Activated CD8-positive, alpha-beta memory T cell treated with anti-CD3 and anti-CD28 coated beads for 4 hours (primary cell): ENCODE measurements at regions not wholly inside any gene's neighbourhood (a gene's known extent, or its start where the extent isn't known, plus 50 kb on each side); places are given as distances from the start of the nearest gene placed in this dataset.

Experiments used
- DNase-seq, 2 donors: peaks; one replicate each; pipeline ENCODE4 v3.0.0-alpha.2; 2020; ENCODE audit warnings: low read depth in 2 of 2

DNA sequence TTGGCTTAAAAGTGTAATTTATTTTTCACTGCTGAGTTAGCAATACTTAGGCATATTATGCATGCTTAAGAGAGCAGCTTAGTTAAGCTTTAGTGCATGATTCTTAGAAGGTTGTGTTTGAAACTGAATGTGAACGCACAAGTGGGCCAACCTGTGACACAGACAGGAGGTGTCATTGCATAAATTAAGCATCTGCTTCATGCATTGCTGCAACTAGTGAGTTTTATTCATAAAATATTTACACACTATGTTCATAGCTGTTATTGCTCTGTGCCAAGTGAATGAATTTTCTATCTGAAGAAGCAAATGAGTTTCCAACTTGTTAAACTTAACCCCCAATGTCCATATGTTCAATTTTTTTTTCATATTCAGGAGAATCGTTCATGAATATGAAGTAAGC is 806.4 kb downstream of the GALR1 start:
- no peak for DNase-seq

DNA sequence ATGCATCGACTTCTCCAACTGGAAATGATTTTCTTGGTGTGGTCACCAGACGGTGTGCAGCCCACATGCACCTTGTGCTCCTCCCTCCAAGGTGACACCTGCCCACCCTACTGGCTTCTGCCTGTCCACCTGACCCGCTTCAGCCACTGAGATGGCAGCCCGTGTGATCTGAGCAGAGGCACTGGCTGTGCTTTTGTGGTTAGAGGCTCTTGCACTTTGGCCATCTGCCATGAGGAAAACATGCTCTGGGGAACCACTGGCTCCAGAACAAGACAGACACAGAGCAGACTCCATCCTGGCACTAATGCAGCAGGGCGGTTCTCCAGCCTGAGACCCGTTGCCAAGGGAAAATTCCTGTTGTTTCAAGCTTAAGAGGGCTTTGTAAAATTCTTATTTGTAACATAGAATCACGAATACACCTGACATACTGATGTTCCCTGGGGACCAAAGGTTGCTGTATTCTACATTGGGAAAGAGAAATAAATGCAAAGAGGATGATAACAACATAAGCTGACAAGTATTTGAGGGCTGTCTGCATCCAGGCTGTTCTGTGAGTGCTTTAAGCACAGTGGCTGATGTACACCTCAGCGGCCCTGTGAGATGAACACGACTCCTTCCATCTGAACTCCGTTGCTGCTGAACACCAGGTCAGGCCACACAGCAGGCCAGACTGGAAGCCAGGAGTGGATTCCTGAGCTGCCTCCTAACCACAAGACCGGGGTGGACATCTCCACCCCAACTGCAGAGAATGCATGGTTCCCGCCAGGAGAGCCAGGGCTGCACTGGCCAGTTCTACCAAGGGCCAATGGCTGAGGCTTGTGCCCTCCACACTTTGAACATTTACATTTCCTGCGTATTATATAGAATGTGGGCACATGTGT is 820.4 kb downstream of the GALR1 start:
- no peak for DNase-seq

DNA sequence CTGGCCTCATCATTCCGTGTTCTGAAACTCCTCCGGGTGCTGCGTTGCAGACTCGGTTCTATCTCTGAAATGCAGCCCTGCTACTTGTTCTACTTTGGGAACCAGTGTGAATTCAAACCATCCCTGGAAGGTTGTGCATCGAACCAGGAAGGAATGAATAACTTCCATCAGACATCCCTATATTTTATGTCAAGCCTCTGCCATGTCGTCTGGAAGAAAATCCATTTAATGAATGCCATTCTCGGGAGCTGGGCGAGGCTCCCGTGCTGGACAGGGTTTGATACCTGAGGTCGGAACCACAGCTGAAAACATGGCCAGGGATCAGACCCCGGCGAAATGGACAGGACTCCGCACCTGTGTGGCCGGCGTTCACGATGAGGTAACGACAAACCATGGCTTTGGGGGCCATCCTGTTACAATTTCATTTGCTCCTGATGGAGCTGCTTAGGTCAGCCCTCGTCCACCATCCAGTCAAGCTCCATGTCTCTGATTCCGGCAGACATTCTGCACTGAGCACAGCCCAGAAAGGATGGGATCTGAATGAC is 821.6 kb downstream of the GALR1 start:
- no peak for DNase-seq

DNA sequence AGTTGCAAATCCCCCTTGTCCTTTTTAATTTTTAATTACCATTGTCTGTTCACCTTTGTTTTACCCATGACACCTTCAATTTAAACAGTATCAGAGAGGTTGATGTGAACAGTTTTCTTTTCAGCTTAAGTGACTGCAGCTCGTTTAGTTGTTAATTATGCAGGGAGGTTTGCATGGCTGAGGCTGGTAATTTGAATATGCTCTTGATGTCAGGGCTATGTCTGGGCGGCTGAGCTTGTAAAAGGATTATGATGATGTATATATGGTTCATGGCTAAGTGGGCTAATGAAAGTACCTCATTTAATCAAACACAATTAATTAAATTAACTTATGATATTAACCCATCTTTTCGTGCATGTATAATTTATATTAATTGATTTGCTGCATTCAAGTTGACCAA is 822.1 kb downstream of the GALR1 start:
- DNase-seq: no peak

DNA sequence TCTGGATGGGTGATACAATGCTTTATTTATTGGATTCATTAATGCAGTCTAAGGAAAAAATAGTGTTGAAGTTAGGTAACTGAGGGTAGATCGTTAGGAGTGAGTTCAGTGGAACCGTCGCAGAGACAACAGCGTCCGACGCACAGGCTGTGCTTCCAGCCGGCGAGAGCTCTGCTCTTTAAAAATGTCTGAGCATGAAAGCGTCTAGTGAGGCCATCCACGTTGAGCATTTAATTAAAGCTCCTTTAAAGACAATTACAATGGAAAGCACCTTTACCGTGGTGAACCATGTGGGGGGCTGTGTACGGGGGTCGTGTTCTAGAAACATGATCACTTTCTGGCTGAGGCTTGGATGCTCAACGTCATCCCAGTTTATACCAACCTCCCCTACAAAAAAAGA is 822.7 kb downstream of the GALR1 start:
- DNase-seq: no peak

DNA sequence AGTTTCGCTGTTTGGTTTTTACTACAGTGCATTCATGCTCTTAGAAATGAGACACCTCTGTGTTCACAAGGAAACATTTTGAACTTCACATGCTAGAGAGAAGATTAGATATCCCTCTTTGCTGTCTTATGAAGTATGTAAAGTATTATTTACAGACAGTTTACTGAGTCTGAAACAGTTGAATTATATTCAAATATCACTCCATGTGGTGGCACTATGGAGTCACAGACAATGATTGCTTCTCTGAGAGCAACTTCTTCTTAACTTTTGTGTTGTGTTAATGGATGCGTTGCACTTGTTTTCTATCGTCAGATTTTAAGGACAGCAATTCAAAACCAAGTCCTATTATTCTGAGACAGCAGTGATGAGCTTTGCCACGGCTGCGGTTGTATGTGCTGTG is 823.6 kb downstream of the GALR1 start:
- no peak for DNase-seq

DNA sequence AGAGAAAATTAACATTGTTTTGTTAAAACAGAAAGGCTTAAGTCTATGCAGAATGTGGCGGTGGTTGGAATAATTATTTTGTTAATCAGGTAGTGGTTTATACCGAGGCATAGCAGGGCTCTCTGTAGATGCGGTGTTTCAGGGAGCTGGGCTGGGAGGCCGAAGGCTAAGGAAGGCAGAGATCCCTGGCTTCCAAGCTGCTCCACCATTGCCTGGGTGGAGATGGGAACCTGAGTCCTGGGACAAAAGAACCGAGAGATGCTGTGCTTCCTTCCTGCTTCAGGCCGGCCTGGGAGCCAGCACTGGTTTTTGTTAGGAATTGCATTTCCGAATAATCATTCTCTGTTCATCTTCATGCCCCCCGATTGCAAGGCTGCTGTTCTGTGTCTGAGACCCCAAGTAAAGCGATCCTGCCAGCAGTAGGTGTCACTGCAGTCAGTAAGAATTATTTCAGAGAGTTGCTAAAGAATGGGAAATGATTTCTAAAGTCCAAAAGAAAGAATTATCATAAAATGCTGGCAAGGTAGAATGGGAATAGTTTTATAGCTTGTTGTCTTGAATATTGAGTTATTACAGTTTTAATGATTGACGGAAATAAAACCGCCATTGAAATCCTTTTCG is 824.9 kb downstream of the GALR1 start:
- no peak for DNase-seq

DNA sequence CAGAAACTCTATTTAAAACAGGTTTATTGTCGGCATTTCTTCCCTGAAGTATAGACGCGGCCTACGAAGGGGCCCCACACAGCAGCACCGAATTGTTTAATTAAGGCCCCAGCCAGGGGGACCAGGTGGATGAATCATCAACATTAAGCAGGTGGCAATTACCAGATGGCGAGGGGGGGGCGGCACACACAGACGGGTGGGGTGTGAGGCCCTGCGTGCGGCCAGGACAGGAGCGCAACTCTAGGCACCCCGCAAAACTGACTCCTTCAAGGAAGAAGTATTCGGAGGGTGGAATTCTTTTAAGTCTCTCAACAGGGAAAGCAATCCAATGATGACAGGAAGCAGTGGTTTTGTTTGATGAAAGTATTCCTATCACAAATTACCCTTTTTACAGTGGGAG is 830.4 kb downstream of the GALR1 start:
- no peak for DNase-seq

DNA sequence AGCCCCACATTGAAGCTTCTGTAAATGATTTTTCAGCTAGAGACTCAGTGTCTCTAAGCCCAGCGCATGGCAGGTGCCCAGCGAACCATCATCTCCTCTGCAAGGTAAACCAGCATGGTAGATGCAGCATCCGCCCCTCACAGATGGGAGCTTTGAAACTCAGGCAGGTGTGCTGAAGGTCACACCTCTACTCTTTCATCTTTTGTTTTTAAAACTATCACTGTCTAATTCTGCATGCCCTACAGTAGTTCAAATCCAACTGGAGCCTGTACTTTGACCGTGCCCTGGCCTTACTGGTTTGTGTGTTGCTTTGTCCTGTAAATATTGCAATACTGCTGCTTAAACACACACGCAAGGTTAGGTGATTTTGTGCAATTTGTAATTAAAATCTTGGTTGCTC is 831.1 kb downstream of the GALR1 start:
- DNase-seq: no peak

DNA sequence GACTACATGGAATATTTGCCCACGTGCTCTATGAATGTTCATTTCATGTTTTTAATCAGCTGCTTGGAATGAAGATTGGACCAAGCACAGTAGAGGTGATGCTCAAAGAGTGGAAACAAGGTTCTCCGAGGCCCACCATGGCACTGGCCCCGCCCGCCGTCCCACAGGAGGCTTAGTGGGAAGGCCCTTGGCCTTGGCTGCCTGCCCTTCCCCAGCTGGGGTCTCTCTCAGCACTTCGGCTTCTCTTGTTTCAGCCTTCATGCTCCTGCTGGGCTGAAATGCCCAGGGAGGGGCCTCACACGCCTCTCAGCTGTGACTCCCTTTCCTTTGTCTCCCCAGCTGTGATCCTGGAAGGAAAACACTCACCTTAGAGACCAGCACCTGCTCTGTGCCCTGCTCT is 833.2 kb downstream of the GALR1 start:
- DNase-seq: no peak

DNA sequence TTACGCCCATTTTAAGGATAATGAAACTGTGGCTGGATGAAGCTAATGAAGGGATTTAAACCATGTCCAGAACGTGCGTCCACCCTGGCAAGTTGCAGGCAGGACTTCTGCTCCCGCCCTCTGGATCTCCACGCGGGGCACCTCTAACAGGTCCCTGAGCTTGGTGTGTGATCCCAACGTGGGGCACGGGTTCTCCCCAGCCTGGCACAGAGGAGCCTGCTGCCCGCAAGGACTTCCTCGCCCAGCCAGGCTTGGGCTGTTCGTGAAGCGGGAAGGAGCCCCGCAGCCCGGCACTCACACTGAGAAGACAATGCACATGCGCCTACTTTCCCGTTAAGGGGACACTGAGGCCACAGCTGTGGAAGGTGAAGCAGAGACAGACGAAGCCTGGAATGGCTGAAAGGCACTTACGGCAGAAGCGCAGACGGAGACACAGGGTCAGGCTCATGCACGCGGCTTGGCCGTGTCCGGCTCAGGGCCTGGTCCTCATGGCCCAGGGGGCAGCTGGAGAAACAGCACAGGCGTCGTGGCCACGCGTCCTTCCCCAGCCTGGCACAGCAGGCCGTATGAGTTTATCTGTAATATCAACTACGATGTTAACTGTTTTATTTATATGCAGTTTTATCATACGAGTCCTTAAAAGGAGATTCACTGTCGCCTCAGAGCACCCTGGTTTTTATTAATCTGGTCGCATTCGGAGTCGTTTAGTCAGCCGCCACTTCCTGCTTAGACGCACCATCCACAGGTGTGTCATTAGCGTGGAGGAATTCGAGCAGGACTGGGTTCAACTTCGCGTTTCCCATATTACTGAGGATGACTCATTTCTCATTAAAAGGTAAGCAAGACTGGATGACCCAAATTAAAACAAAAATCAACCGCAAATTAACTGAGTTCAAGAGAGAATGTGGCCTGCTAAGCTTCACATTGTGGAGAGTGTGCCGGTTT is 835.9 kb downstream of the GALR1 start:
- no peak for DNase-seq

DNA sequence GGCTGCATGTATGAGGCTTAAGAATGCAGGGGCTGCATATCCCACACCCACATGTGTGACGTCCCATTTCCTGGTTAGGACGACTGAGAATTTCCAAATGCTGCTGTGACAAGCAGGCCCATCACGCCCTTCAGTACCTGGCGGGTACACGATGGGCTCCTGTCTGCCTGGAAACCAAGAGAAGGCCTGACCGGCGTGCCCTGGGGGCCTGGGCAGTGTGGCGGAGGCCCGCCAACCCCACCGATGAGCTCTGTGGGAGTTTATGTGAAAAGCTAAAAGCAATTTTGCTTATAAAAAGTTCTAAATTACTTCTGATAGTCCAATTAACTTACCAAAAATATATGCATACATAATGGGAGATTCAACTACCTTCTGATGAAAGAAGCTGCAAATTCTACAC is 837.3 kb downstream of the GALR1 start:
- DNase-seq: no peak

DNA sequence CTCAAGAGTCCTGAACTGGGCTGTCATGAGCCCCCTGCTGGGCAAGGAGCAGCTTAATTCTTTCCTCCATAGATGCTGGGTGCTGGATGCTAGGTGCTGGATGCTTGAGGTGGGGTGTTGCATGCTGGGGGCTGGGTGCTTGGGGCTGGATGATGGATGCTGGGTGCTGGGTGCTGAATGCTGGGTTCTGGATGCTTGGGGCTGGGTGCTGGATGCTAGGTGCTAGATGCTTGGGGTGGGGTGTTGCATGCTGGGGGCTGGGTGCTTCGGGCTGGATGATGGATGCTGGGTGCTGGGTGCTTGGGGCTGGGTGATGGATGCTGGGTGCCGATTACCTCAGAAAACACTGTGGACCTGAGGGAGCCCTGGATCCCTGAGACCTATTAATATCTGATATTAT is 837.7 kb downstream of the GALR1 start:
- no peak for DNase-seq

DNA sequence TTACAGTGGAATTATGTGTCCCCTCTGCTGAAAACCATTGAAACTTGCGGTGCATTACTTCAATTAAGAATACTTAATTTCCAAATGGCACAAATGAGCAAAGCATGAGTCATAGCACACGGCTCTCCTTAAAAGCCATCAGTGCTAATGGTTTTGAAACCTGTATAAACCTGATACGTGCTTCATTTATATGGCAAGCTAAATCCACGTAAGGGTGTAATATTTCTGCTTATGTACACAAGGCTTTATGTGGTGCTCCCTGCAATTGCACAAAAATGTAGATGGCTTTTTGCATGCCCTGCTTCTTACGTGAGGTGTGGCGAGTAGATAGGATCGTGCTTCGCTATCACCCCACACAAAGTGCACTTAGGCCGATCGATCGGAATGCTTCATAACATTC is 840.9 kb downstream of the GALR1 start:
- no peak for DNase-seq

DNA sequence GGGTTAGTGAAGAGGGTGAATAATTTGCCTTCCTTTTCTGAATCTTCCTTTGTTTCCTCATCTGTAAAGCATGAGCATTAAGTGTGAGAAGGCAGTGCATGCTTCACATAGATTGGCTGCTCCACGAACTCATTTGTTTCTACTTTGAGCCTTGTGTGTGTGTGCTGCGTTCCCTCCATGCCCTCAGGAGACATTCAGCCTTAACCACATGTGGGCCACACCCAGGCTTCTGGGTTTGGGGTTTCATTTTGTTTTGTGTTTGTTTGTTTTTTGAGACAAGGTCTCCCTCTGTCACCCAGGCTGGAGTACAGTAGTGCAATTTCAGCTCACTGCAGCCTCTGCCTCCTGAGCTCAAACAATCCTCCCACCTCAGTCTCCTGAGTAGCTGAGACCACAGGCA is 843.3 kb downstream of the GALR1 start:
- DNase-seq: no peak

DNA sequence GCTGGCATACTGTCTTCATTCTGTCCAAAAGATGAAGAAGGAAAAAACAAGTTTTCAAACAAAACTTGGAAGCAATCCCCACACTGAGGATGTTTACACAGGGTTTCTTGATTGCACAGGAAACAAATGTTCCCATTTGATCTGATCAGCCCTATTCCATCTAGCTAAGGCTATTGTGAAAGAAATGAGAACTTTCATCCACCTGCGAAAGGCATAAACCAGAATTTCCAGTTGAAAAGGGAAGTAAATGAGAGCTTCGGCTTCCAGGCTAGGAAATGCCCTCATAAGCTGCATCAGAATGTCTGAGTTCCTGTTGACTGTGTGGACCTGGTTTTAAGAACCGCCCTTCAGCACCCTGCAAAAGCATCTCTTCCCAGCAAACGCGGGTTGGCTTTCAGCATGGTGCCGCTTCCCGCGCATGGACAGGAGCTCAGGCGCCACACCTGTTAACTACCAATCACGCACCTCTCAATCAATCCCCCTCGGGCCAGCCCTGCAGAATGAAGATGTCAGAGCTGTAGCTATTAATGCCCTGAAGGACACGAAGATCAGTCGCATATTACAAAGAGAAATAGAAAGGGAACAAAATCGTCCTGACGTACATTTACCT is 850.4 kb downstream of the GALR1 start:
- no peak for DNase-seq

DNA sequence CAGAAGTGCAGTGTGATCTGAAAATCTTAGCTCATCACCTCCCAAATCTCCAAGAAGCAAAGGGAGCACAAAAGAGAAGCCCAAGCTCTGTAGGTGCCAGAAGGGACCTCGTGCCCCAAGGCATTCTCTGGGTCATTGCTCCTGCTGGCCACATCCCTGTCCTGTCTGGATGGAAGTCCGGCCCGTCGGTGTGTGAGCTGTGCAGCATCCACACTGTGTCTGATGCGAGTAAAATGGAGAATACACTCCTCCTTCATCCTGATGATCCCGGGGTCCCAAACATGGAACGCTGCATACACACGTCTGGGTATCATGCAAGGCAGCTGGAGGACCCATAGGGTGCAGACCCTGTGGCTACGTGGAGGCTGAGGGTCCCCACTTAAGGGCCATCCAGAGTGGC is 851.4 kb downstream of the GALR1 start:
- DNase-seq: no peak

DNA sequence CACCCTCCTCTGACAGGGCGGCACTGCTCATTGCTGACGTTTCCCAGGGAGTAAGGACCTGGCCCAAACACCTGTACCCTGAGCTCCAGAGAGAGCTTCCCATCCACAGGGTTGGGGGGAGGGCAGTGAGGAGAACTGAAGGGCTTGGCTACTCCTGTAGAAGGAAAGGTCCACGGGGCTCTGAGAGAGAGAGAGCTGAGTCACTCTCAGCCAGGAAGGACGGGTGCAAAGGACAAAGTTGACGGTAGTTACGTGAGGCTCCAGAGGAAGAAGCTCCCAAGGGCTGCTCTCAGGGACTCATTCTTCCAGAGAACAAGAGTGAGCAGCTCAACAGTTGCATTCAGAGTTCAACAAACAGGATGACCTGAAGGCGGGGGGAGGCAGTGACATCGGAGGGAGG is 852.5 kb downstream of the GALR1 start:
- DNase-seq: no peak

DNA sequence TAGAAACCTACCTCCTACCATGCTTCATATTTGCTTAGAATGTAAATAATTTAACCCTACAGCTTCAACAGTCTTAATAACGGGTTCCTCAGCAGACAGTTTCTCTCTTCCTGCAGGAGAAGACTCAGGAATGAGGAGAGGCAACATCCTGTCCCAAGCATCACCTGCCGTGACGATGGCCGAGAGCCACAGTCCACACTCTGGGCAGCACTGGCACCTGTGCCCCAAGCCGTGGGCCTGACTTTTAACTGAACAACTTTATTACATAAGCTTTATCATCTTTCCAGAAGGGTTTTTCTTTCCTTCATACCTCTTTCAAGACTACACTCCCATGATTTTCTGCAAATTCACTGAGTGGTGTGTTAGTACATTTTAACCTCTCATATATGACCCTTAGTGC is 856.0 kb downstream of the GALR1 start:
- no peak for DNase-seq

DNA sequence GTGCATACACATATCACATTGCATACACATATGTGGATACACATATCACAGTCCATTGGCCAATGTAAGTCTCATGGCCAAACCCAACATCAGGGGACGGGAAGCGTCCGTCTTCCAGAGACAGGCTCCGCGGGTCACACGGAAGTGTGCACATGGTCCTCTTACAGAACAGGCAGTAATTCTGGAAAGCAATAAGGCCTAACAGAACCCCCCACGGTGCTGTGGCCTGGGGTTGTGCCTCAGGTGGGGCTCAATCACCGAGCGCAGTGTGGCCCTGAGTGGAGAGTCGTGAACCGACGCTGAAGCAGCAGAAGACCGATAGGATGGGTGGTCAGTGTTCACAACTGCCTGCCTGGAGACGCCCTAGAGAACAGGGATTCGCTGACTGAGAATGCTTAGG is 857.3 kb downstream of the GALR1 start:
- DNase-seq: no peak

DNA sequence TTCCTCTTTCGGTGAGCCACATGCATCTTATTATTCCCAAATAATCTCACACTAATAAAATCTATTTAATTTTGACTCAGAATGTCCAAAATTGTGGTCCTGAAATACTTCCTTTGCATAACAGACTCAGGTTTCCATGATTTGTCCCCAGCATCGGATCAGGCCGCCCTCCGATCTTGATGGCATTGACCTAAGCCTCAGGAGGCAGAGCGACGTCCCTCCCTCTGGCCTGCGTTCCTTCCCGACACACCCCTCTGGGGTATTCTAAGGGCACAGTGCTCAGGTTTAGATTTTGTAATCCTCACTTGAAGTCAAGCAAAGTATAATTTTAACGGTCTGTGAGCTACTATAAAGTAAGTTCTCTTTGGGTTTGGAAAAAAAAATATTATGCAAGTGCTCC is 857.7 kb downstream of the GALR1 start:
- no peak for DNase-seq

DNA sequence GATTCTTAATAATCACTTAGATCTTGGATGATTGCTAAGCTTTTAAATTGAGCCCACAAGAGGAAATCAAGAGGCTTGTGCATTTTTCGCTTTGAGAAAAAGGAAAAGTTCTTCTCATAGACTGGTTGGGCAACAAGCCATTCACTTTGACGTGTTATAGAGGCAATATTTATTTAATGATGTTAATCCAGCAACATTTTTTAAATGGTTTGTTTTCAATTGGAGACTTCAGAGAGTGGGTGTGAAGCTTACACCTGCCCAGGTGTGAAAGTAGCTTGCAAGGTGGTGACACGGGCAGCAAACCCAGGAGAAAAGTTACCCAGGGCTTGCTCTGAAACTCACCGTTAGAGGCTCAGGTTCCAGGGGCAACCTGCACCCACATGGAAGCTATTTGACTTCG is 858.9 kb downstream of the GALR1 start:
- DNase-seq: no peak
